GM18520 (cell line): ENCODE measurements at regions not wholly inside any gene's neighbourhood (a gene's known extent, or its start where the extent isn't known, plus 50 kb on each side); places are given as distances from the start of the nearest gene placed in this dataset.

Source experiments
- ATAC-seq: cut with Tn5 transposase; IDR thresholded peaks from one replicate; pipeline ENCODE4 v1.9.1; 2021; ENCODE audit not compliant: unreplicated experiment

DNA sequence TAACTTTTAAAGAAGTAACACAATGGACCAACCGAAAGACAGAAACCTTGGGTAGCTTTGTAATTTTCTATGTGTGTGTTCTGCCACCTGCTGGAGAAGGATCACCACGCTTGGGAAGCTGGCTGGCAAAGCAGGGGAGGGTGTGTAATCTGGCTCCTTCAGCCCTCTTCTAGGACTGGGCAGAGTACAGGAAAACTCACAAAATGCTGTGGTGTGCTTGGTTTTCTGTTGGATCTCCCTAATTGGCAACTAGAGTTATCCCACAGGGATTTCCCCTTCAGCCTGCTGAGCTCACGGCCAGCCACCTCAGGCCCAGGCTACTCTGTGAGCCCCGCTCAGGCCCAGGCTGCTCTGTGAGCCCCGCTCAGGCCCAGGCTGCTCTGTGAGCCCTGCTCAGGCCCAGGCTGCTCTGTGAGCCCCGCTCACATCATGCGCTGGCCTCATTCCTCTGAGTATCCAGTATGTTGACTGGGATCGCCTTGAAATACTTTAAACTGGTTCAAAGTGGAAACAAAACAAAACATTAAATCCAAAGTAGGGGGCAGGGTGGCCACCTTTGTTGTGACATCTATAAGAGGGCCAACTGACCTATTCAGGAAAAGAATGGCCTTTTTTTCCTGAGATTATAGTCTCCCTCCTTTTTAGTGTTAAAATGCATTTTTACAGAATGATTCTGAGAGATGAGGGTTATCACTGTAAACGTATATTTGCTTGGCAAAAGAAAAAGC is 52.0 kb upstream of the RNU6-8 start:
- ATAC-seq, result no peak

DNA sequence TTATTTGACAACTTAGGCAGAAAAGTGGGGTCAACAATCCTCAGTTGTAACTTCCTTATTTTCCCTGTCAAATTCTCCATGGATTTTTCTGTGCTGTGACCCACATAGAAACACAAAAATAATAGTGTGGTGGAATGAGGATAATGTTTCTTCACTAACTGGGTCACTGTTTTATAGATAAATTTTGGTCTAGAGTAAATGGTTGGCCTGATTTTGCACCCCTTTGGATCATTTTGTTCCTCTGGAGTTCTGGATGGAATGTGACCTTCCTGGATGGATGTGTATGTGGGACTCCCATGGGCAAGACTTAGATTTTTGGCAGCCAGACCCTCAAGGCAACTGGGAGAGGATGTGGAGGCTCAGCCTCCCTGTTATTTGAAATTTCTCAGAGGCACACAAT is 52.7 kb upstream of the RNU6-8 start:
- ATAC-seq, result no peak

DNA sequence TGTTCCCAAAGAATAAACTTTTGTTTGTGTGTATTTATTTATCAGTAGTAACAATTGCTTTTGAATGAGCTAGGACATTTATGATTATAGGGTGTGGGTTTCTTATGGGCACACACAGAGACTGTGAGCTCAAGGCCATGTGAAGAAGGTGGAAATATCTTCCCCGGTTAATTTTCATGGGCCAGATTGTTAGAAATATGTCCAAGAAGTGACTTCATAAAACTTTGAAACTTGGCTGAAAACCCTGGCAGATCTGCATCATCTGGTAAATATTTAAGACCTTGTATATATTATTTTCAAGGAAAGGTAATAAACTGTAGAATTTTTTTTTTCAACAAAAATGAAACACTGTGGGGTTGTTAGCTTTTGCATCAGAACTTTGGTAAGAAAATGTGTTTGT is 53.5 kb upstream of the RNU6-8 start:
- no peak for ATAC-seq

DNA sequence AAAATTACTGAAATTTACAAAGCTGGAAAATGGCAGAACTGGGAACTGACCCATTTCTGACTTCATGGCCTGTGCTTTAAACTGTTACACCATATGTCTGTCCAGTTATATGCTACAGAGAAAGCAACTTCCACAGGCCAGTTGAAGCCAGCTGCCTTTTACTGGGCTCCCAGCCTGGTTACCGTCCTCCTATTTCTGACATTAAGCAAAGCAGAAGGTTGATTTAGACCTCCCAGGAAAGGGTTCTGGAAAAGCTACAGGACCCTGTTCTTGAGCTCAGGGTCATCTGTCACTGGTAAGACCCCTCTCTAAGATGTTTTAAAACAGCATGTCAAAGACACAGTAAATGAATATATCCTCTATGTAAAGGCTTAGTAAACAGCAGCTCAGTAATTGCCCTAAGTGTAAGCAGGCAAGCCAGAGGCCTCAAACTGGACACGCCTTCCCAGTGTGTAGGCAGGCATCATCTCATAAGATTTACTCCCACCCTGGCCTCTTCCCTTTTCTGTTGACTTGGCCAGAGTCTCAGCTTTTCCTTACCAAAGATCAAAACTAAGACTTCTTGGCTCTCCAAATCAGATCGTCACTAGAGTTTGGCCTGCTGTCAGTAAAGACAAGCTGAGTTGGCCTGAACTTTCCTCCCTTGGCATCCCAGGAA is 55.4 kb upstream of the RNU6-8 start:
- ATAC-seq, result no peak

DNA sequence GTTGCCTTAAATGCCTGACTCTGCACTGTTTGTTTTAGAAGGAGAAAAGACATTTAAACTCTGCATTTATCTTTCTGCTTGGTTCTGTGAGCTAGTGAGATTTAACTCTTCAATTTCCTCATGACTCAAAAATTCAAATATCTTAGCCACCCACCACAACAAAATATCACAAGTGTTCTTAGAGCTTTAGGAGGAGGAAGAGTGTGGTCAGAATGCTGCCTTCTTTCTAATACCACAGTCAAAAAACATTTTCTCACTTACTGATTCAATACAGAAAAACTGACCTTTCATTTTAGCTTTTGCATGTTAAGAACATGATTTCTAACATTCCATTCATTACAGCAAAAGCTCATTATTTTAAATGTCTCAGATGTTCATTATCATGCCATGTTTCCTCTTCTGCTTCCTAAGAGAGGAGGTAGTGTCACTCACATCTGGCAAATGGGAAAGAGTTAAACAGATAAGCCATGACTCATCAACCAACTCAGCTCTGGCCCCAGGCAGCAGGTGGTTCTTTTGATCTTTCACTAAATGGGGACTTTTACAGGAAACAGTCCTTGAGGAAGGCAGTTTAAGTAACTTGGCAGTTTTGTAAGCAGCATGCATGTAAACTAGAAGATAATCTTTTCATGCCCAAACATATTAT is 56.4 kb upstream of the RNU6-8 start:
- ATAC-seq, result peak; percentile 76

DNA sequence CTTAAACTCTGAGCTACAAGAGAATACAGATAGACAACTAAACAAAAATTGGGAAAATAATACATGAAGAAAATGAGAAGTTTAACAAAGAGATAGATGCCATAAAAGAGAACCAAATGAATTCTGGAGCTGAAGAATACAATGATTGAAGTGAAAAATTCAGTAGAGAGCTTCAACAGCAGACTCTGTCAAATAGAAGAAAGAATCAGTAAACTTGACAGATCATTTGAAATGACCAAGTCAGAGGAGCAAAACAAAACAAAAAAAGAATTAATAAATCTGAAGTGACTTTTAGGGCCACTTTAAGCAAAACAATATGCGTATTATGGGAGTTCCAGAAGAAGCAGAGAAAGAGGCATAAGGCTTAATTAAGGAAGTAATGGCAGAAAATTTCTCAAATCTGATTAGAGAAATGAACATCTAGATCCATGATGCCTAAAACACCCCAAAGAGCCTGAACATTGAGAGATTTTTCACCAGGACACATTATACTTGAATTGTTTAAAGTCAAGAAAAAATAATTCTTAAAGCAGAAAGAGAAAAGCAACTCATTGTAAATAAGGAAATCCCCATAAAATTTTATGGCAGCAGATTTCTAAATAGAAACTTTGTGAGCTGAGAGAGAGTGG is 61.0 kb upstream of the RNU6-8 start:
- ATAC-seq, result no peak

DNA sequence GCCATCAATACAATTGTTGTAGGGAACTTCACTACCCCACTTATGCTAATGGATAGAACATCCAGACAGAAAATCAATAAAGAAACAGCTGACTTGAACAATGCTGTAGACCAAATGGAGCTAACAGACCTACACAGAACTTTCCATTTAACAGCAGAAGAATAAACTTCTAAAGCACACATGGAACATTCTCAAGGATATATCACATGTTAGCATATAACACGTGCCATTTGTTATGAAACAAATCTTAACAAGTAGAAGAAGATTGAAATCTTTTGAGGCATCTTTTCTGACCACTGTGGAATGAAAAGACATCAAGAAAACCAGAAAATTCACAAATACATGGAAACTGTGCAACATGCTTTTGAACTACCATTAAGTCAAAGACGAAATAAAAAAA is 62.5 kb upstream of the RNU6-8 start:
- ATAC-seq, result no peak

DNA sequence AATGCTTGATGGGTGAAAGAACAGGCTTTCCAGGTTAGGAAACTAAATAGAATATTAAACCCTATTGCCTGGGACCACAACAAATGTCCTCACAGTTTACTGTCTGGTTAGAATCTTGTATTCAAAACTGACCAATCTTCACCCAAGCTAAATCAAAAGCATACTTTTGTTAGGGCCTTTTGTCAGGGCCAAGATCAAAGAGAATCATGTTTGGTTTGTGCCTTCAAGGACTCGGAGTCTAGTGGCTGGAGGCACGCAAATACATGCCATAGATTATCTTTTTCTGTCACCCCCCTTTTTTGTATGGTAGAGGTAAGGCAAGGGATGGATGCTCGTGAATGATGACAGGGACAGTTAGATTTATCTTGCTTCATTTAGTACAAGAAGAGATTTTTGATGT is 51.1 kb upstream of the AKAP6 start:
- no peak for ATAC-seq
